HepG2 (cell line): ENCODE measurements at regions not wholly inside any gene's neighbourhood (a gene's known extent, or its start where the extent isn't known, plus 50 kb on each side); places are given as distances from the start of the nearest gene placed in this dataset.

Experiments used
- ATAC-seq: fragments of 200-7000 bp; cut with Tn5 transposase; 3 replicates; pipeline ENCODE4 v1.9.1; 2020; ENCODE audit warnings: mild to moderate bottlenecking, moderate library complexity
- BruUV-seq: library from RNA; stranded (reverse); fragments of 400-500 nt; replicated peaks from 2 replicates; lab custom pipeline; 2021; lab: Mats Ljungman, UMichigan
- CTCF ChIA-PET: fragments of 300-600 bp; formaldehyde crosslinking; extraction: SDS; loops from one replicate; lab custom pipeline; 2021; ENCODE audit warnings: low total read pairs, inconsistent platforms, low intra/inter-chr PET ratio; lab: Yijun Ruan, JAX
- POLR2A ChIA-PET: fragments of 350-600 bp; sonication (Branson Sonifier 250); formaldehyde crosslinking; loops from one replicate; lab custom pipeline; 2020; ENCODE audit warnings: antibody characterized with exemption, inconsistent platforms; lab: Yijun Ruan, JAX
- DNase-seq: peaks from one replicate; pipeline ENCODE4 v3.0.0-alpha.2; 2015; ENCODE audit warnings: low spot score
- FAIRE-seq: peaks from 3 replicates; lab custom pipeline; 2011; peaks lifted over from hg19 to GRCh38; lab: Jason Lieb, UNC
- H2AFZ ChIP-seq: one replicate; pipeline ENCODE4 v1.6.1; 2011; ENCODE audit warnings: low read length, inconsistent platforms
- H3K27ac ChIP-seq: fragments of 300-600 bp; 3 replicates; pipeline ENCODE4 v1.8.0; 2011; ENCODE audit warnings: mixed run types, mild to moderate bottlenecking, mixed read lengths, low read length, inconsistent platforms; ENCODE audit not compliant: insufficient read depth; ENCODE audit errors: extremely low read length
- H3K27me3 ChIP-seq, 2 experiments: fragments of 200-600 bp in 1 of 2; 2 replicates in 1 of 2; 3 replicates in 1 of 2; pipeline versions ENCODE4 v1.6.0 to v1.8.0; 2011; ENCODE audit warnings: low read length in 2 of 2, mild to moderate bottlenecking in 2 of 2, moderate library complexity in 2 of 2, inconsistent platforms in 1 of 2; ENCODE audit not compliant: insufficient read depth in 2 of 2, control insufficient read depth in 1 of 2
- H3K36me3 ChIP-seq, 2 experiments: fragments of 200-600 bp in 1 of 2; replicated peaks in 1 of 2; 2 replicates in 1 of 2; 3 replicates in 1 of 2; pipeline versions ENCODE4 v1.5.1 to v1.8.0; 2011; ENCODE audit warnings: low read length in 2 of 2, inconsistent platforms in 1 of 2; ENCODE audit not compliant: insufficient read depth in 2 of 2, control insufficient read depth in 1 of 2
- H3K4me1 ChIP-seq: 2 replicates; pipeline ENCODE4 v1.5.1; 2012; ENCODE audit warnings: low read length, inconsistent platforms; ENCODE audit not compliant: insufficient read depth
- H3K4me2 ChIP-seq: 2 replicates; pipeline ENCODE4 v1.6.0; 2011; ENCODE audit warnings: low read depth, low read length, inconsistent platforms
- H3K4me3 ChIP-seq, 3 experiments: fragments of 200-600 bp in 1 of 3; sonication (generic), shearing (Covaris generic) in 1 of 3; replicated peaks in 1 of 3; 2 replicates each; pipeline ENCODE4 v1.5.1; 2011 to 2016; ENCODE audit warnings: low read length in 3 of 3, inconsistent platforms in 2 of 3, low read depth in 2 of 3, mild to moderate bottlenecking in 2 of 3, control low read depth in 1 of 3, mixed read lengths in 1 of 3; ENCODE audit not compliant: insufficient read depth in 1 of 3
- H3K79me2 ChIP-seq: one replicate; pipeline ENCODE4 v1.6.1; 2011; ENCODE audit warnings: low read length, inconsistent platforms; ENCODE audit not compliant: insufficient read depth
- H3K9ac ChIP-seq: 2 replicates; pipeline ENCODE4 v1.6.0; 2011; ENCODE audit warnings: mild to moderate bottlenecking, low read depth, low read length, inconsistent platforms; ENCODE audit not compliant: insufficient read depth
- H3K9me3 ChIP-seq: 2 replicates; pipeline ENCODE4 v1.5.1; 2012; ENCODE audit warnings: mild to moderate bottlenecking, low read length
- H4K20me1 ChIP-seq: 2 replicates; pipeline ENCODE4 v1.6.0; 2011; ENCODE audit warnings: inconsistent platforms, mild to moderate bottlenecking, low read length, moderate library complexity; ENCODE audit not compliant: insufficient read depth
- ATF5 ChIP-seq: sonication (generic); formaldehyde crosslinking; IDR thresholded peaks from 2 replicates; pipeline ENCODE4 v1.4.0; 2020; ENCODE audit warnings: mild to moderate bottlenecking, low read depth, missing genetic modification reagents
- CSRNP2 ChIP-seq: sonication (generic); formaldehyde crosslinking; conservative IDR thresholded peaks from 2 replicates; pipeline ENCODE4 v1.8.0; 2022; ENCODE audit warnings: low read depth, missing genetic modification reagents
- HNRNPUL1 ChIP-seq: fragments of 200-400 bp; formaldehyde crosslinking; IDR thresholded peaks from 2 replicates; pipeline ENCODE4 v1.6.1; 2017; ENCODE audit warnings: low read depth, mild to moderate bottlenecking, low read length, moderate library complexity
- MAFG ChIP-seq: sonication (generic); formaldehyde crosslinking; IDR thresholded peaks from 2 replicates; pipeline ENCODE4 v1.5.1; 2020; ENCODE audit warnings: mild to moderate bottlenecking, missing genetic modification reagents
- SOX5 ChIP-seq: IDR thresholded peaks from 2 replicates; pipeline ENCODE4 v1.6.1; 2016; ENCODE audit warnings: borderline replicate concordance
- ZBTB42 ChIP-seq: sonication (generic); formaldehyde crosslinking; IDR thresholded peaks from 2 replicates; pipeline ENCODE4 v1.5.0; 2020; ENCODE audit warnings: mild to moderate bottlenecking, missing genetic modification reagents
- ZNF703 ChIP-seq: sonication (generic); formaldehyde crosslinking; IDR thresholded peaks from 2 replicates; pipeline ENCODE4 v1.5.1; 2020; ENCODE audit warnings: missing genetic modification reagents, mild to moderate bottlenecking, moderate library complexity, borderline replicate concordance
- ZNF790 ChIP-seq: sonication (generic); formaldehyde crosslinking; IDR thresholded peaks from 2 replicates; pipeline ENCODE4 v1.8.0; 2022; ENCODE audit warnings: missing genetic modification reagents, mild to moderate bottlenecking, borderline replicate concordance
- ZNF883 ChIP-seq: sonication (generic); formaldehyde crosslinking; IDR thresholded peaks from 2 replicates; pipeline ENCODE4 v1.5.1; 2020; ENCODE audit warnings: mild to moderate bottlenecking, missing genetic modification reagents; ENCODE audit errors: not compliant biosample characterization
- ZSCAN22 ChIP-seq: sonication (generic); formaldehyde crosslinking; IDR thresholded peaks from 2 replicates; pipeline ENCODE4 v1.4.0; 2020; ENCODE audit warnings: mild to moderate bottlenecking, missing genetic modification reagents
- WGBS: methylation state at CpG from one replicate; pipeline ENCODE4 v1.1.6; 2017; ENCODE audit warnings: low lambda C conversion rate; 5-methylcytosine and 5-hydroxymethylcytosine counted together
- in situ Hi-C: cut with HindIII; loops from 2 replicates; pipeline ENCODE4 v1.10.0; 2017; ENCODE audit warnings: low pct_unique_long_range_greater_than_20kb; ENCODE audit not compliant: extremely low pct_ligation_motif_present
- intact Hi-C: fragments of 100-400 bp; cut with micrococcal nuclease; formaldehyde crosslinking; loops from one replicate; pipeline ENCODE4 v1.10.0; 2022; ENCODE audit not compliant: unreplicated experiment

GRCh38 chr9:79446523-79447307 is 125.0 kb upstream of the TLE4 start:
- no peak overlapping the region for H2AFZ ChIP-seq
- no peak for FAIRE-seq
- no peak for DNase-seq
- ChIA-PET POLR2A (no interaction called here), CTCF (no interaction called here)
- BruUV-seq: no TSS peak
- 0% methylated on average over 4 of the region's 4 CpGs for WGBS
- H3K79me2 ChIP-seq: no peaks in the 10 kb centered on the region
- no peaks in the 10 kb centered on the region for H3K36me3 ChIP-seq
- 0 out of 2 replicates have a peak, but pooled peaks cover 3% of the 10 kb centered on the region for H3K9me3 ChIP-seq
- intact Hi-C loops (no loop called here), in situ Hi-C loops (no loop called here)
- H3K4me2 ChIP-seq: no peak overlapping the region
- no peaks in the 10 kb centered on the region for H3K4me1 ChIP-seq
- no peaks in the 10 kb centered on the region for H3K27me3 ChIP-seq
- H3K9ac ChIP-seq: no peak overlapping the region
- no peaks in the 10 kb centered on the region for H4K20me1 ChIP-seq
- no peak overlapping the region for H3K4me3 ChIP-seq
- TF ChIP-seq MAFG (CRISPR knock-in tag) (no peak), HNRNPUL1 (no peak), SOX5 (no peak), ZBTB42 (CRISPR knock-in tag) (no peak), ZSCAN22 (CRISPR knock-in tag) (no peak), ATF5 (CRISPR knock-in tag) (no peak), ZNF790 (no peak), CSRNP2 (CRISPR knock-in tag) (no peak), ZNF883 (no peak), ZNF703 (CRISPR knock-in tag) (no peak)
- H3K27ac ChIP-seq: no peak overlapping the region
- no peak for ATAC-seq
